ENCODE measurements at regions not wholly inside any gene's neighbourhood (a gene's known extent, or its start where the extent isn't known, plus 50 kb on each side); places are given as distances from the start of the nearest gene placed in this dataset.

- TF ChIP-seq, protein P1, sequence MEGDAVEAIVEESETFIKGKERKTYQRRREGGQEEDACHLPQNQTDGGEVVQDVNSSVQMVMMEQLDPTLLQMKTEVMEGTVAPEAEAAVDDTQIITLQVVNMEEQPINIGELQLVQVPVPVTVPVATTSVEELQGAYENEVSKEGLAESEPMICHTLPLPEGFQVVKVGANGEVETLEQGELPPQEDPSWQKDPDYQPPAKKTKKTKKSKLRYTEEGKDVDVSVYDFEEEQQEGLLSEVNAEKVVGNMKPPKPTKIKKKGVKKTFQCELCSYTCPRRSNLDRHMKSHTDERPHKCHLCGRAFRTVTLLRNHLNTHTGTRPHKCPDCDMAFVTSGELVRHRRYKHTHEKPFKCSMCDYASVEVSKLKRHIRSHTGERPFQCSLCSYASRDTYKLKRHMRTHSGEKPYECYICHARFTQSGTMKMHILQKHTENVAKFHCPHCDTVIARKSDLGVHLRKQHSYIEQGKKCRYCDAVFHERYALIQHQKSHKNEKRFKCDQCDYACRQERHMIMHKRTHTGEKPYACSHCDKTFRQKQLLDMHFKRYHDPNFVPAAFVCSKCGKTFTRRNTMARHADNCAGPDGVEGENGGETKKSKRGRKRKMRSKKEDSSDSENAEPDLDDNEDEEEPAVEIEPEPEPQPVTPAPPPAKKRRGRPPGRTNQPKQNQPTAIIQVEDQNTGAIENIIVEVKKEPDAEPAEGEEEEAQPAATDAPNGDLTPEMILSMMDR (IDR thresholded peaks at IDR 0.05): no peak
- no peak for TF ChIP-seq POLR2A (IDR thresholded peaks at IDR 0.05)
These were observed 110.1 kb upstream of the RAB18 start for GRCh38 chr10:27393961-27394360.

All from esophagus squamous epithelium (tissue), 4 donors.